Upper lobe of left lung (tissue), 6 donors: ENCODE measurements at regions not wholly inside any gene's neighbourhood (a gene's known extent, or its start where the extent isn't known, plus 50 kb on each side); places are given as distances from the start of the nearest gene placed in this dataset.

Experiments
- ATAC-seq, 2 donors: fragments of 200-7000 bp; cut with Tn5 transposase; one replicate each; pipeline ENCODE4 v1.9.1; 2022; ENCODE audit warnings: mild to moderate bottlenecking in 2 of 2, moderate library complexity in 2 of 2; ENCODE audit not compliant: low FRiP score in 2 of 2
- DNase-seq, 2 donors: peaks; one replicate each; pipeline ENCODE4 v3.0.0-alpha.2; 2019 to 2020
- H3K27ac ChIP-seq, 4 donors: fragments of 200-600 bp; sonication (generic); one replicate each; pipeline ENCODE4 v1.5.1; 2016 to 2019
- H3K27me3 ChIP-seq, 4 donors: fragments of 200-600 bp; sonication (generic); one replicate each; pipeline ENCODE4 v1.5.1; 2017 to 2019
- H3K36me3 ChIP-seq, 4 donors: fragments of 200-600 bp; sonication (generic); one replicate each; pipeline ENCODE4 v1.5.1; 2016 to 2019
- H3K4me1 ChIP-seq, 4 donors: fragments of 200-600 bp; sonication (generic); one replicate each; pipeline ENCODE4 v1.5.1; 2018 to 2019
- H3K4me3 ChIP-seq, 4 donors: fragments of 200-600 bp; sonication (generic); one replicate each; pipeline ENCODE4 v1.5.1; 2017 to 2019; ENCODE audit warnings: mild to moderate bottlenecking in 2 of 4, moderate library complexity in 1 of 4
- H3K9me3 ChIP-seq, 4 donors: fragments of 200-600 bp; sonication (generic); one replicate each; pipeline ENCODE4 v1.5.1; 2018 to 2019
- EP300 ChIP-seq, 4 donors: sonication (generic); formaldehyde crosslinking; IDR thresholded peaks; one replicate each; pipeline ENCODE4 v1.5.1; 2017; ENCODE audit warnings: antibody characterized with exemption in 4 of 4, control low read depth in 2 of 4
- POLR2A ChIP-seq, 4 donors: fragments of 450-650 bp; IDR thresholded peaks; one replicate each; pipeline ENCODE4 v1.5.1; 2016 to 2017; ENCODE audit warnings: antibody characterized with exemption in 4 of 4, mild to moderate bottlenecking in 2 of 4
- POLR2AphosphoS5 ChIP-seq, 2 donors: sonication (generic); formaldehyde crosslinking; IDR thresholded peaks; one replicate each; pipeline ENCODE4 v1.5.1; 2017; ENCODE audit warnings: antibody characterized with exemption in 2 of 2
- WGBS, 2 donors: methylation state at CpG; one replicate each; pipeline ENCODE4 v1.1.5; 2017 to 2018; 5-methylcytosine and 5-hydroxymethylcytosine counted together
- TF ChIP-seq, protein P1 (sequence below), 6 experiments: fragments of 450-650 bp in 4 of 6; fragments of 200-600 bp in 2 of 6; sonication (generic) in 2 of 6; IDR thresholded peaks; one replicate each; pipeline ENCODE4 v1.5.1; 2016 to 2019; ENCODE audit warnings: antibody characterized with exemption in 6 of 6
- donor health status: DM: no; HTN: no; CAD: no; lungs with moderate emphysema.
- donor health status: DM: no; HTN: yes; CAD: no; lungs with severe emphysema.

GRCh38 chr3:16030342-16030741 lies 144.1 kb upstream of the GALNT15 start:
- ATAC-seq, result no peak
- Histone ChIP-seq H3K4me1 (no peaks in the 10 kb centered on the region), H3K4me3 (no peak overlapping the region), H3K27ac (no peak overlapping the region), H3K27me3 (no peaks in the 10 kb centered on the region), H3K9me3 (no peaks in the 10 kb centered on the region), H3K36me3 (no peaks in the 10 kb centered on the region)
- no peak for TF ChIP-seq POLR2A (IDR thresholded peaks at IDR 0.05)
- 83 to 86% methylated on average over 4 of the region's 4 CpGs for WGBS, 2 donors
- no peak for DNase-seq

DNA sequence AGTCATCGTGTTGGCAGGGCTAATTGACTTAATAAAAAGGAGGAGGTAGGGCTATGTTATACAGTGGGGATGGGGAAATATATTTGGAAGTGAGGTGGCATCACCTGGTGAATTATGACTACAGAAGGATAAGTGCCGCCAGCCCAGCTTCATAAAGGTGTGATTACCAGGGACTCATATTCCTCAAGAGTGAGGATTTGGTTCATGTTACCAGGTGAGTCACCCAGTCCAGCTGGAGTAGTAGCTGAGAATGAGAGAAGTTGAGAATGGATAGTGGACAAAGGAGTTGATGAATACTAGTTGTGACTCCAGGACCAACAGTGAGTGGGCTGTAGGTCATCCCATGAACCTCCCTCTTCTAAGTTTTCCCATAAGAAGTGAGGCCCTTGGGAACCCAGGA lies 143.0 kb upstream of the GALNT15 start:
- TF ChIP-seq EP300 (IDR thresholded peaks at IDR 0.05) (no peak), POLR2A (IDR thresholded peaks at IDR 0.05) (no peak)
- TF ChIP-seq, protein P1, sequence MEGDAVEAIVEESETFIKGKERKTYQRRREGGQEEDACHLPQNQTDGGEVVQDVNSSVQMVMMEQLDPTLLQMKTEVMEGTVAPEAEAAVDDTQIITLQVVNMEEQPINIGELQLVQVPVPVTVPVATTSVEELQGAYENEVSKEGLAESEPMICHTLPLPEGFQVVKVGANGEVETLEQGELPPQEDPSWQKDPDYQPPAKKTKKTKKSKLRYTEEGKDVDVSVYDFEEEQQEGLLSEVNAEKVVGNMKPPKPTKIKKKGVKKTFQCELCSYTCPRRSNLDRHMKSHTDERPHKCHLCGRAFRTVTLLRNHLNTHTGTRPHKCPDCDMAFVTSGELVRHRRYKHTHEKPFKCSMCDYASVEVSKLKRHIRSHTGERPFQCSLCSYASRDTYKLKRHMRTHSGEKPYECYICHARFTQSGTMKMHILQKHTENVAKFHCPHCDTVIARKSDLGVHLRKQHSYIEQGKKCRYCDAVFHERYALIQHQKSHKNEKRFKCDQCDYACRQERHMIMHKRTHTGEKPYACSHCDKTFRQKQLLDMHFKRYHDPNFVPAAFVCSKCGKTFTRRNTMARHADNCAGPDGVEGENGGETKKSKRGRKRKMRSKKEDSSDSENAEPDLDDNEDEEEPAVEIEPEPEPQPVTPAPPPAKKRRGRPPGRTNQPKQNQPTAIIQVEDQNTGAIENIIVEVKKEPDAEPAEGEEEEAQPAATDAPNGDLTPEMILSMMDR (IDR thresholded peaks at IDR 0.05), result no peak
- Histone ChIP-seq H3K27me3 (no peaks in the 10 kb centered on the region), H3K9me3 (no peaks in the 10 kb centered on the region), H3K4me1 (no peaks in the 10 kb centered on the region), H3K36me3 (no peaks in the 10 kb centered on the region), H3K4me3 (no peak overlapping the region), H3K27ac (no peak overlapping the region)
- ATAC-seq (no peak), DNase-seq (no peak)
- 95 to 98% methylated on average over 2 of the region's 2 CpGs for WGBS, 2 donors

DNA sequence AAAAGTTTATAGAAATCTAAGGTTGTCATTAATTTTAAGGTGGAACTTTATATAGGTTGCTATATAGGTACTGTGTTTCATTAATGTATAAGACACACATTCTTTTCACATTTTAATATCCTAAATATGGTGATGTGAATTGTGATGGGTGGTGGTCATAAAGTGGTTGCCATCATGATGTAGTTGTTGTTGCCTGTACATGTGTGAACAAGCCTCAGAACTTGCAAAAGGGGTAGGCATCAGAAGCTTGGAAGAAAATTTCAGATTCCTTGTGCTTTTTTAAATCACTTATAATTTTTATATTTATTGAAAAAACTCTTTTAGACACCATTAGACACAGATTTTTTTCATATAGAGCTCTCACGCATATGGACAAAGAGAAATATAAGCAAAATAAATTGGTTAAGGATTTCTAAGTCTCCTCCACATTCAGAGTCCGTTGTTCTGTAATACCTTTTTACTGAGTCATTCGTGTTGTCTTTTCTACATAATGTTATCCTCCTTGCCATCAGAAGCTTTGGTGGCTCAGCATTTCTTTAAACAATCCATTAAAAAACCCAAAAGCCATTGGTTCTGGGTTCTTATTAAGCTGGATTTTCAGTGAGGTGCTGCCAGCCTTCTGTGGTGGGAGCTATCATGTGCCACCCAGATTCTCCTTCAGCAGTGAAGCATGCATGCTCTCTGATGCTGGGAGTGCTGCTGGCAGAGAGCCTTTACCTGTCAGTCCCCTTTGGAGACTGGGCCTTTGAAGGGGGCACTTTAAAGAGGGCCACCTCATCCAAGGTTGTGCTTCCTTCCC lies 140.4 kb upstream of the GALNT15 start:
- ATAC-seq (no peak), DNase-seq (no peak)
- no peaks in the 10 kb centered on the region for H3K27me3 ChIP-seq
- no peaks in the 10 kb centered on the region for H3K36me3 ChIP-seq
- TF ChIP-seq EP300 (IDR thresholded peaks at IDR 0.05), result no peak
- no peak for TF ChIP-seq POLR2A (IDR thresholded peaks at IDR 0.05)
- TF ChIP-seq, protein P1 (IDR thresholded peaks at IDR 0.05), result no peak
- TF ChIP-seq POLR2AphosphoS5 (IDR thresholded peaks at IDR 0.05), result no peak
- H3K4me3 ChIP-seq, result no peak overlapping the region
- 74 to 86% methylated on average over 3 of the region's 3 CpGs for WGBS, 2 donors
- no peaks in the 10 kb centered on the region for H3K9me3 ChIP-seq
- no peaks in the 10 kb centered on the region for H3K4me1 ChIP-seq
- H3K27ac ChIP-seq, result no peak overlapping the region

GRCh38 chr3:16040991-16041390 lies 133.5 kb upstream of the GALNT15 start:
- Histone ChIP-seq H3K27ac (no peak overlapping the region), H3K9me3 (no peaks in the 10 kb centered on the region), H3K36me3 (no peaks in the 10 kb centered on the region), H3K4me3 (no peak overlapping the region), H3K27me3 (no peaks in the 10 kb centered on the region), H3K4me1 (no peaks in the 10 kb centered on the region)
- WGBS, 2 donors, result 82% methylated on average over 2 of the region's 2 CpGs
- no peak for ATAC-seq
- no peak for DNase-seq
- TF ChIP-seq EP300 (IDR thresholded peaks at IDR 0.05), result no peak
- TF ChIP-seq POLR2A (IDR thresholded peaks at IDR 0.05), result no peak
- no peak for TF ChIP-seq POLR2AphosphoS5 (IDR thresholded peaks at IDR 0.05)
- TF ChIP-seq, protein P1 (IDR thresholded peaks at IDR 0.05), result no peak

GRCh38 chr3:16048435-16049318 lies 125.8 kb upstream of the GALNT15 start:
- H3K9me3 ChIP-seq, result no peaks in the 10 kb centered on the region
- peak overlapping the region in 1 of 4 donors; percentile 23 for H3K4me3 ChIP-seq
- H3K36me3 ChIP-seq, result no peaks in the 10 kb centered on the region
- TF ChIP-seq POLR2A (IDR thresholded peaks at IDR 0.05), result no peak
- TF ChIP-seq, protein P1 (IDR thresholded peaks at IDR 0.05), result peak; percentile 62 to 83 (median 78)
- TF ChIP-seq EP300 (IDR thresholded peaks at IDR 0.05), result no peak
- 11 to 14% methylated on average over 5 of the region's 5 CpGs for WGBS, 2 donors
- peaks cover 6 to 20% (median 8%) of the 10 kb centered on the region in 4 donors for H3K4me1 ChIP-seq
- ATAC-seq, result peak; percentile 86 to 91
- no peak overlapping the region for H3K27ac ChIP-seq
- H3K27me3 ChIP-seq, result no peaks in the 10 kb centered on the region
- peak in 1 of 2 donors; percentile 58 for DNase-seq
